Heart right ventricle (tissue), 16 donors: ENCODE measurements at regions not wholly inside any gene's neighbourhood (a gene's known extent, or its start where the extent isn't known, plus 50 kb on each side); places are given as distances from the start of the nearest gene placed in this dataset.

Experiments
- ATAC-seq, 8 donors: fragments of 200-7000 bp; cut with Tn5 transposase; one replicate each; pipeline ENCODE4 v1.9.1; 2020; ENCODE audit warnings: mild to moderate bottlenecking in 8 of 8, moderate library complexity in 8 of 8, moderate number of reproducible peaks in 1 of 8
- DNase-seq, 2 donors: peaks; one replicate each; pipeline ENCODE4 v3.0.0-alpha.2; 2020
- H3K27ac ChIP-seq, 10 donors: fragments of 200-600 bp; sonication (generic) in 2 of 10; one replicate each; pipeline versions ENCODE4 v1.5.0 to v1.8.0; 2020 to 2022; ENCODE audit warnings: mild to moderate bottlenecking in 3 of 10
- H3K27me3 ChIP-seq, 7 donors: fragments of 200-600 bp; one replicate each; pipeline ENCODE4 v1.8.0; 2021 to 2022; ENCODE audit warnings: mild to moderate bottlenecking in 2 of 7
- H3K36me3 ChIP-seq, 9 donors: fragments of 200-600 bp; sonication (generic) in 1 of 9; one replicate each; pipeline versions ENCODE4 v1.5.0 to v1.8.0; 2020 to 2022; ENCODE audit warnings: mild to moderate bottlenecking in 2 of 9
- H3K4me1 ChIP-seq, 9 donors: fragments of 200-600 bp; sonication (generic) in 1 of 9; one replicate each; pipeline versions ENCODE4 v1.5.0 to v1.8.0; 2020 to 2022; ENCODE audit warnings: mild to moderate bottlenecking in 4 of 9
- H3K4me3 ChIP-seq, 10 donors: fragments of 200-600 bp; sonication (generic) in 2 of 10; one replicate each; pipeline versions ENCODE4 v1.5.0 to v1.8.0; 2020 to 2022; ENCODE audit warnings: mild to moderate bottlenecking in 7 of 10, moderate library complexity in 2 of 10
- H3K9me3 ChIP-seq, 11 donors: fragments of 200-600 bp in 10 of 11; sonication (generic) in 2 of 11; one replicate each; pipeline versions ENCODE4 v1.5.0 to v1.8.0; 2013 to 2022; ENCODE audit warnings: mild to moderate bottlenecking in 2 of 11, control low read depth in 1 of 11, moderate library complexity in 1 of 11
- WGBS, 2 donors: extraction: QIAGEN DNeasy Blood & Tissue Kit; methylation state at CpG; one replicate each; pipeline ENCODE4 v1.1.7; 2013; ENCODE audit warnings: inconsistent platforms in 1 of 2; 5-methylcytosine and 5-hydroxymethylcytosine counted together
- intact Hi-C, 10 donors: fragments of 100-400 bp; cut with DNase I; formaldehyde crosslinking; loops; one replicate each; pipeline versions ENCODE4 v1.11.1 to v1.14.2; 2022
- TF ChIP-seq, protein P1 (sequence below), 9 donors: fragments of 200-600 bp; sonication (generic) in 2 of 9; IDR thresholded peaks; one replicate each; pipeline versions ENCODE4 v1.5.0 to v1.8.0; 2021 to 2022; ENCODE audit warnings: antibody characterized with exemption in 9 of 9, mild to moderate bottlenecking in 5 of 9, moderate library complexity in 1 of 9
- donor health status: Arrhythmogenic right ventricular cardiomyopathy.
- donor health status: ischemic (EF 13 %, LVEDD 7.1; RV severe dilation, severe dysfunction).
- donor health status: healthy with polysubstance abuse.
- donor health status: DM: no; HTN: yes; CAD: no.
- donor health status: DM: no; HTN: no; CAD: no.
- donor health status: ischemic (EF 25% LVEDD 6.9; RV normal size, moderate dysfunction).
- donor health status: ischemic (EF 25% LVEDD 5.7; RV mildly dilated, moderate dysfunction).
- donor health status: healthy.
- donor health status: DM: yes; HTN: yes; CAD: no.
- donor health status: Ischemic cardiomyopathy.
- donor health status: ischemic (EF 35%, LVEDD 5.7; RV mildly dilated, moderate dysfunction).
- donor health status: nonischemic (EF 11% LVEDD 7.7; RV severe dilation, severe dysfunction).
- donor health status: DM: yes; HTN: yes; CAD: no.
- donor health status: PGD.
- donor health status: ischemic (EF 29% LVEDD 5.4; RV normal size, mild dysfunction).
- donor health status: nonischemic (EF 23%, LVEDD 6.1; RV moderate dilation, normal function).

- Histone ChIP-seq H3K4me1 (no peaks in the 10 kb centered on the region), H3K9me3 (peaks cover 0 to 8% (median 0%) of the 10 kb centered on the region in 11 donors), H3K27ac (no peak overlapping the region), H3K36me3 (no peaks in the 10 kb centered on the region), H3K4me3 (no peak overlapping the region), H3K27me3 (no peaks in the 10 kb centered on the region)
- ATAC-seq (no peak), DNase-seq (no peak)
- intact Hi-C loops = no loop called here
- 38 to 39% methylated on average over 2 of the region's 2 CpGs for WGBS, 2 donors
- TF ChIP-seq, protein P1, sequence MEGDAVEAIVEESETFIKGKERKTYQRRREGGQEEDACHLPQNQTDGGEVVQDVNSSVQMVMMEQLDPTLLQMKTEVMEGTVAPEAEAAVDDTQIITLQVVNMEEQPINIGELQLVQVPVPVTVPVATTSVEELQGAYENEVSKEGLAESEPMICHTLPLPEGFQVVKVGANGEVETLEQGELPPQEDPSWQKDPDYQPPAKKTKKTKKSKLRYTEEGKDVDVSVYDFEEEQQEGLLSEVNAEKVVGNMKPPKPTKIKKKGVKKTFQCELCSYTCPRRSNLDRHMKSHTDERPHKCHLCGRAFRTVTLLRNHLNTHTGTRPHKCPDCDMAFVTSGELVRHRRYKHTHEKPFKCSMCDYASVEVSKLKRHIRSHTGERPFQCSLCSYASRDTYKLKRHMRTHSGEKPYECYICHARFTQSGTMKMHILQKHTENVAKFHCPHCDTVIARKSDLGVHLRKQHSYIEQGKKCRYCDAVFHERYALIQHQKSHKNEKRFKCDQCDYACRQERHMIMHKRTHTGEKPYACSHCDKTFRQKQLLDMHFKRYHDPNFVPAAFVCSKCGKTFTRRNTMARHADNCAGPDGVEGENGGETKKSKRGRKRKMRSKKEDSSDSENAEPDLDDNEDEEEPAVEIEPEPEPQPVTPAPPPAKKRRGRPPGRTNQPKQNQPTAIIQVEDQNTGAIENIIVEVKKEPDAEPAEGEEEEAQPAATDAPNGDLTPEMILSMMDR (IDR thresholded peaks at IDR 0.05) = no peak
Observed at GRCh38 chr12:18932715-18933114, 194.8 kb downstream of the CAPZA3 start.

- TF ChIP-seq, protein P1 (IDR thresholded peaks at IDR 0.05) = no peak
- ATAC-seq (no peak), DNase-seq (no peak)
- Histone ChIP-seq H3K9me3 (no peaks in the 10 kb centered on the region), H3K36me3 (no peaks in the 10 kb centered on the region), H3K4me3 (no peak overlapping the region), H3K27me3 (no peaks in the 10 kb centered on the region), H3K27ac (no peak overlapping the region), H3K4me1 (no peaks in the 10 kb centered on the region)
- intact Hi-C loops = no loop called here
- 82 to 85% methylated on average over 1 of the region's 1 CpG for WGBS, 2 donors
Observed at GRCh38 chr12:18935371-18935965, 194.1 kb upstream of the PLEKHA5 start.

DNA sequence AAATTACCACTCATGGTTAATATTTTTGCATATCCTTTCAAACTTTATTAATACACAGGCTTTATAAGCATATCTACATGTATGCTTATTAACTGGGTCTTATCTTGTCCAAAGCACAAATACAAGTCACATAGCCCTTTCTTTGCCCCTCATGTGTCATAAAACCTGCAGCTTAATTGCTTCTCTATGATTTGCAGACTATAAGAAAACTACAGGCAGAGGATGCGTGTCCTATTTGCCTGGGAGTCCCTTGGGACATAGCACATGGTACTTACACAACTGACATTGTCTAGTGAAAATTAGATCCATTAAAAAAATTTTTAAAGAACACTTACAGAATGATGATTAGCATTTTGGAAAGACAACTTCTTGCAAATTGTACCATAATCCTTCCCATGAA lies 190.5 kb upstream of the PLEKHA5 start:
- H3K36me3 ChIP-seq = no peaks in the 10 kb centered on the region
- H3K27ac ChIP-seq = no peak overlapping the region
- DNase-seq = no peak
- H3K9me3 ChIP-seq = no peaks in the 10 kb centered on the region
- TF ChIP-seq, protein P1 (IDR thresholded peaks at IDR 0.05) = no peak
- H3K4me1 ChIP-seq = no peaks in the 10 kb centered on the region
- intact Hi-C loops = no loop called here
- no peaks in the 10 kb centered on the region for H3K27me3 ChIP-seq
- no peak overlapping the region for H3K4me3 ChIP-seq
- WGBS, 2 donors = 64 to 72% methylated on average over 1 of the region's 1 CpG
- ATAC-seq = no peak

DNA sequence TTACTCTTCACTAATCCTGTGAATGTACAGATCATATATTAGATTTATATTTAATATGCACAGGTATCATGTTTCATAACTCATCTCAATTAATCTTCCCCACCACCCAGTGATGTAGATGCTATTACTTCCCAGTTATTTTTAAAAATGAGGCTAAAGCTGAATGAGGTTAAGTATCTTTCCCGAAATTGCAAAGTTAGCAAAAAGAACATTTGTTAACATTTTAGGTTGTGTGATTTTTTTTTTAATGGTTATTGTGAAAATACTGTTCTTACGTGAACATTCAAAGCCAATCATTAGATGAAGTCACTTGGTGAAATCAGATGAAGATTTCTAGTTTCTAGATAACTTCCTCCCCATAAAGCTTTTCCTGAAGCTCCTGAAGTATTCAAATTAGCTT lies 186.9 kb upstream of the PLEKHA5 start:
- Histone ChIP-seq H3K4me1 (no peaks in the 10 kb centered on the region), H3K9me3 (no peaks in the 10 kb centered on the region), H3K36me3 (no peaks in the 10 kb centered on the region), H3K27ac (no peak overlapping the region), H3K27me3 (no peaks in the 10 kb centered on the region), H3K4me3 (no peak overlapping the region)
- 85 to 93% methylated on average over 2 of the region's 2 CpGs for WGBS, 2 donors
- DNase-seq = no peak
- ATAC-seq = no peak
- intact Hi-C loops = no loop called here
- TF ChIP-seq, protein P1 (IDR thresholded peaks at IDR 0.05) = no peak
